Astrocyte of the spinal cord (primary cell): ENCODE measurements at regions not wholly inside any gene's neighbourhood (a gene's known extent, or its start where the extent isn't known, plus 50 kb on each side); places are given as distances from the start of the nearest gene placed in this dataset.

Experiments
- DNase-seq: peaks from one replicate; pipeline ENCODE4 v3.0.0; 2011; ENCODE audit warnings: low read depth, low spot score
- H3K4me3 ChIP-seq: 2 replicates; pipeline ENCODE4 v1.5.1; 2011; ENCODE audit warnings: low read depth, mild to moderate bottlenecking, low read length, moderate library complexity
- in situ Hi-C: cut with HindIII; loops from 2 replicates; pipeline ENCODE4 v1.10.0; 2017; ENCODE audit warnings: low sequenced_read_pairs
- TF ChIP-seq, protein P1 (sequence below): IDR thresholded peaks from 2 replicates; pipeline ENCODE4 v1.5.1; 2012; ENCODE audit warnings: low read depth, mild to moderate bottlenecking, low read length, inconsistent platforms

DNA sequence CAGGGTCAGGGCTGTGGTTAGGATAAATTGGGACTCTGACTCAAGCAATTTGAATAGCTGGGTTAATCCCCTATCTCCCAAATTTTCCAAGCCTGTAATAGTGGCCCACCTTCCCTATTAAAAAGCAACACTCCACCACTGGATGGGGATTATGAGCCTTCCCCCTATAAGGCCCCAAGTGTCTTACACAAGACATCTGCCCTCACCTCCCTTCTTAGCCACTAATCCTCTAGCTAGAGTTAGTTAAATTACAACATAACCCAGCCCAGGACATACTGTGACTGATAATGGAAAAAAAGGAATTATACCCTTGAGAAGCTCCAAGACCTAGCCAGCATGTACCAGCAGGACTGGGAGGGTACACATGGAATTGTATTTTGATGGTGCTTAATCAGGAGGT, 190.4 kb downstream of the NRP2 start:
- no peak overlapping the region for H3K4me3 ChIP-seq
- TF ChIP-seq, protein P1, sequence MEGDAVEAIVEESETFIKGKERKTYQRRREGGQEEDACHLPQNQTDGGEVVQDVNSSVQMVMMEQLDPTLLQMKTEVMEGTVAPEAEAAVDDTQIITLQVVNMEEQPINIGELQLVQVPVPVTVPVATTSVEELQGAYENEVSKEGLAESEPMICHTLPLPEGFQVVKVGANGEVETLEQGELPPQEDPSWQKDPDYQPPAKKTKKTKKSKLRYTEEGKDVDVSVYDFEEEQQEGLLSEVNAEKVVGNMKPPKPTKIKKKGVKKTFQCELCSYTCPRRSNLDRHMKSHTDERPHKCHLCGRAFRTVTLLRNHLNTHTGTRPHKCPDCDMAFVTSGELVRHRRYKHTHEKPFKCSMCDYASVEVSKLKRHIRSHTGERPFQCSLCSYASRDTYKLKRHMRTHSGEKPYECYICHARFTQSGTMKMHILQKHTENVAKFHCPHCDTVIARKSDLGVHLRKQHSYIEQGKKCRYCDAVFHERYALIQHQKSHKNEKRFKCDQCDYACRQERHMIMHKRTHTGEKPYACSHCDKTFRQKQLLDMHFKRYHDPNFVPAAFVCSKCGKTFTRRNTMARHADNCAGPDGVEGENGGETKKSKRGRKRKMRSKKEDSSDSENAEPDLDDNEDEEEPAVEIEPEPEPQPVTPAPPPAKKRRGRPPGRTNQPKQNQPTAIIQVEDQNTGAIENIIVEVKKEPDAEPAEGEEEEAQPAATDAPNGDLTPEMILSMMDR: no peak
- DNase-seq: no peak
- in situ Hi-C loops: no loop called here

DNA sequence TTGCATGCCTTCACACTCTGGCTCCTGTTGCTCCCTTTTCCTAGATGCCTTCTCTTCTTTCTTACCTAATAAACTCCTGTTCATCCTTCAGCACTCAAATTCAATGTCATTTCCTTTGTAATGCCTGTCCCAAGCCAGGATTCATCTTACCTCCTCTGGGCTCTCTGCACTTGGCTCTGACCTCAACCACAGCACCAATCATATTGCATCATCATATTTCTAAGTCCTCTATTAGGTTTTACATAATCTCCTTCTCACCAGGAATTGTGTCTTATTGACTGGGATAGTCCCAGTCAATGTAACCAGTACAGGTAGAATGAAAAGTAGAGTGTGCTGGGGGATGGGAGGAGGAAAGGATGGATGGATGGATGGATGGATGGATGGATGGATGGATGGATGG, 187.1 kb downstream of the NRP2 start:
- DNase-seq: no peak
- no peak overlapping the region for H3K4me3 ChIP-seq
- in situ Hi-C loops: no loop called here
- TF ChIP-seq, protein P1: no peak

DNA sequence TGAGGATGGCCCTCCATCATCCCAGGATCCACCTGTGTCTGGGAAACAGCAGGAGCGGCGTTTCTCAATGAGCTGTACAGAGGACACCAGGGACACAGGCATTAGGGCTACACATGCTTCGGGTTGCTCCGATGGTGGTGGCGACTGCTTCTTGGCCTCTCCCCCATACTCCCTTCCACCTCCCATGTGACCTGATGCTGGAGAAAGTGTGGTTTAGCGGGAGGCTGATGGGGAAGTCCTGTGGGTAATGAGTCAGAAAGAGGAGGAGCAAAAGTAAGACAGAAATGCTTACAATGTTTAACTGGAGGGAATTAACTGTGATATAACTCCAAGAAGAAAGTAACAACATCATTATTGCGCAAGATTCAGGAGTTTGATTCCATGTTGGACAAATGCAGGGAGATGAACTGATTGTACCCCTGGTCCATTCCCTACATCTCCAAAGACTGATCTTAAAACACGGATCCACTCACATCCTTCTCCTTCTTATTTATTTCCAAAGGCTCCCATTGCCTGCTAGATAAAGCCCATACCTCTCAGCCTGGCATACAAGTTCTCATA, 186.6 kb downstream of the NRP2 start:
- in situ Hi-C loops: no loop called here
- H3K4me3 ChIP-seq: no peak overlapping the region
- TF ChIP-seq, protein P1: no peak
- DNase-seq: peak; percentile 88

GRCh38 chr2:205868053-205868452, 185.8 kb downstream of the NRP2 start:
- in situ Hi-C loops: no loop called here
- TF ChIP-seq, protein P1: no peak
- no peak overlapping the region for H3K4me3 ChIP-seq

GRCh38 chr2:205867371-205867770, 185.1 kb downstream of the NRP2 start:
- in situ Hi-C loops: no loop called here
- TF ChIP-seq, protein P1: no peak

More at GRCh38 chr2:205868053-205868452, 185.8 kb downstream of the NRP2 start:
- no peak for DNase-seq

DNA sequence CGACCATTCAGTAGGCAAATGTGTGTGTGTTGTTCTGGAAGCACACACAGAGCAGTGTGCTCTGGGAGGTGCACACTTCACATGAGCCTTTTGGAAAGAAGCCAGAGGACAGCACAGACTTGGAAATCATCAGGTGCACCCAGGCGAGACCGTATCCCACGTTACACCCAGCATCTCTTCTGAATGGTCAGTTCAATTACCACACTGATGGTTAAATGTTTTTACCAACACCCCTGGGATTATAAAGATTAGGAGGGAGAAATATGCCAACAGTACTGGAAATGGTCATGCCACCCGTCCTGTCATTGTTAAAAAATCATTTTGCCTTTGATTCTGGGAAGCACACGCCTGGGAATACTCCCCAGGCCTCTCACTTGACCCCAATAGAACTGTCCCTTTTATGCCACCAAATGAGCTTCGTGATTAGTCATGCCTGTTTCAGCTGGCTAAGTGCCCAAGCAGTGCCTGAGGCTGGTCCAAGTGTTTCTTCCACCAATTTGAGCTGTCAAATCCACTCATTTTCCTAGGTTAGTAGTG, 183.7 kb downstream of the NRP2 start:
- DNase-seq: no peak
- H3K4me3 ChIP-seq: no peak overlapping the region
- in situ Hi-C loops: no loop called here
- TF ChIP-seq, protein P1: no peak

More at GRCh38 chr2:205867371-205867770, 185.1 kb downstream of the NRP2 start:
- DNase-seq: no peak
- no peak overlapping the region for H3K4me3 ChIP-seq
